Spinal cord (tissue), 9 donors: ENCODE measurements at regions not wholly inside any gene's neighbourhood (a gene's known extent, or its start where the extent isn't known, plus 50 kb on each side); places are given as distances from the start of the nearest gene placed in this dataset.
A peak's percentile ranks its signal among the peaks of the same experiment; 100 is the strongest.
"Not testable (repeated sequence)": the region's sequence is repeated elsewhere in the genome, so short reads cannot be mapped to it uniquely, and the experiment has no call there.

Experiments used
- DNase-seq, 6 donors: peaks; one replicate each; pipeline versions ENCODE4 v3.0.0 to v3.0.0-alpha.2; 2013 to 2015; ENCODE audit warnings: low spot score in 6 of 6, low read depth in 4 of 6
- H3K27ac ChIP-seq: one replicate; pipeline ENCODE4 v1.5.1; 2013; ENCODE audit warnings: low read depth, low read length, control low read depth
- H3K27me3 ChIP-seq: one replicate; pipeline ENCODE4 v1.6.1; 2013; ENCODE audit warnings: low read length; ENCODE audit not compliant: control insufficient read depth, insufficient read depth
- H3K36me3 ChIP-seq: one replicate; pipeline ENCODE4 v1.6.1; 2013; ENCODE audit warnings: low read length; ENCODE audit not compliant: control insufficient read depth, insufficient read depth
- H3K4me1 ChIP-seq: one replicate; pipeline ENCODE4 v1.6.1; 2013; ENCODE audit warnings: low read length; ENCODE audit not compliant: control insufficient read depth, insufficient read depth
- H3K4me3 ChIP-seq: one replicate; pipeline ENCODE4 v1.5.1; 2013; ENCODE audit warnings: low read depth, low read length, control low read depth
- H3K9me3 ChIP-seq: one replicate; pipeline ENCODE4 v1.6.1; 2013; ENCODE audit warnings: low read length; ENCODE audit not compliant: control insufficient read depth, insufficient read depth
- WGBS: methylation state at CpG from one replicate; pipeline ENCODE4 v1.1.5; 2013; ENCODE audit warnings: missing lambda C conversion rate; ENCODE audit not compliant: insufficient coverage; 5-methylcytosine and 5-hydroxymethylcytosine counted together
- donor health status: healthy.

DNA sequence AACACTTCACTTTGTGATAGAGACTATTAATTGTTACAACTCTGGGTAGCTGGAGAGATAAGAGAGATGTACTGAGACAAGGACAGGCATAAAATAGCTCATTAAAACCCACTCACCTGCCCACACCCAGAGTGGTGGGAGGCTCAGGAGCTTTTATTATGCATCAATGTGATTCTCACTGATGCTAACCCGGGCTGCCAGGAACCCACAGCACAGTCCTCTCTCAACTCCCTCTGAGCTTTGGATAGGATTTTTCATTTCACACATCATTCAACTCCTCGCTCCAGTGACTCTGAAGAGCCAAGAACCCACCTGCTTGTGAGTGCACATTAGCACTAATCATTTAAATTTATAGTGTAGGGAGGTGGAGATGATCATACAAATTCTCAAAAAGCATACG is 827.9 kb downstream of the FLRT2 start:
- Histone ChIP-seq H3K27me3 (no peaks in the 10 kb centered on the region), H3K27ac (no peak overlapping the region), H3K4me3 (no peak overlapping the region), H3K9me3 (no peaks in the 10 kb centered on the region), H3K4me1 (no peaks in the 10 kb centered on the region), H3K36me3 (no peaks in the 10 kb centered on the region)
- peak in 1 of 6 donors; percentile 76 for DNase-seq
- 43% methylated on average over 1 of the region's 3 CpGs for WGBS

DNA sequence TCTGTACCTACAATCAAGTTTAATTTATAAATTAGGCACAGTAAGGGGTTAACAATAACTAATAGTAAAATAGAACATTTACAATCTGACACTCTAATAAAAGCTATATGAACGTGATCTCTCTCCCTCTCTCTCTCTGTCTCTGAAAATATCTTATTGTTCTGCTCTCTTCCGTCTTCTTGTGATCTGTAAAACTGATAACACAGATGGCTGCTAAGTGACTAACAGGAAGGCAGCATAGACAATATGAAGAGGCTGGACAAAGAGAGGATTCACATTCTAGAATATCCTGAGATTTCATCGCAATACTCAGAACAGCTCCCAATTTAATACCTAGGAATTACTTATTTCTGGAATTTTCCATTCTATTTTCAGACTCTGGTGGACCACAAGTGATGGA is 827.2 kb downstream of the FLRT2 start:
- Histone ChIP-seq H3K4me3 (no peak overlapping the region), H3K9me3 (no peaks in the 10 kb centered on the region), H3K27me3 (no peaks in the 10 kb centered on the region), H3K27ac (no peak overlapping the region), H3K36me3 (no peaks in the 10 kb centered on the region), H3K4me1 (no peaks in the 10 kb centered on the region)
- no peak for DNase-seq
- WGBS: no CpG with 5 or more reads among the region's 3 CpGs

DNA sequence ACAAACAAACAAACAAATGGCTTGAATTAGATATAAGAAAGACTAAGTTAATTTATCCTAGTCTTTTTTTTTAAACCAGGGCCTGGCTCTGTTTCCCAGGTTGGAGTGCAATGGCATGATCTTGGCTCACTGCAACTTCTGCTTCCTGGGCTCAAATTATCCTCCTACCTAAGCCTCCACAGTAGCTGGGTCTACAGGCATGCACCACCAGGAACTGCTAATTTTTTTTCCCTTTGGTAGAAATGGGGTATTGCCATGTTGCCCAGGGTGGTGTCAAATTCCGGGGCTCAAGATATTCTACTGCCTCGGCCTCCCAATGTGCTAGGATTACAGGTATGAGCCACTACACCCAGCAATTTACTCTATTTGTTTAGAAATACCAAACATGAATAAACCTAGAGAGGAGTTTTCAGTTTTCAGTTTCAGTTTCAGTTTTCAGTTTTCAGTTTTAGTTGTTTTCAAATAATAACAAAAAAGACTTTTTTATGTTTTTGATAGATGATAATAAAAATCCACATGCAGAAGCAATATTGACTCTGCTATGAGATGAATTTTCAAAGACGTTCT is 817.0 kb downstream of the FLRT2 start:
- H3K36me3 ChIP-seq: no peaks in the 10 kb centered on the region
- no peaks in the 10 kb centered on the region for H3K27me3 ChIP-seq
- no peaks in the 10 kb centered on the region for H3K4me1 ChIP-seq
- H3K4me3 ChIP-seq: no peak overlapping the region
- H3K9me3 ChIP-seq: no peaks in the 10 kb centered on the region
- DNase-seq: no peak
- WGBS: 100% methylated on average over 1 of the region's 3 CpGs
- no peak overlapping the region for H3K27ac ChIP-seq

DNA sequence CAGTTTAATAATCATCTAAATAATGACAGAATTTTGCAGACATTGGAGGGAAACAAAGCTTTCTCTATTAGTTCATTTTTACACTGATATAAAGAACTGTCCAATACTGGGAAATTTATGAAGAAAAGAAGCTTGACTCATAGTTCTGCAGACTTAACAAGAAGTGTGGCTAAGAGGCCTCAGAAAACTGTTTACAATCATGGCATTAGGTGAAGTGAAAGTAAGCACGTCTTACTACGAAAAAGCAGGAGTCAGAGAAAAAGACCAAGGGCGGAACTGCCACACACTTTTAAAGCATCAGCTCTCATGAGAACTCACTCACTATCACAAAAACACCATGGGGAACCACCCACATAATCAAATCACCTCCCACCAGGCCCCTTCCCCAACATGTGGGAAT is 804.4 kb downstream of the FLRT2 start:
- H3K9me3 ChIP-seq: no peaks in the 10 kb centered on the region
- H3K36me3 ChIP-seq: no peaks in the 10 kb centered on the region
- no CpG with 5 or more reads among the region's 3 CpGs for WGBS
- H3K27me3 ChIP-seq: no peaks in the 10 kb centered on the region
- no peak overlapping the region for H3K4me3 ChIP-seq
- no peak for DNase-seq
- no peaks in the 10 kb centered on the region for H3K4me1 ChIP-seq
- H3K27ac ChIP-seq: no peak overlapping the region

DNA sequence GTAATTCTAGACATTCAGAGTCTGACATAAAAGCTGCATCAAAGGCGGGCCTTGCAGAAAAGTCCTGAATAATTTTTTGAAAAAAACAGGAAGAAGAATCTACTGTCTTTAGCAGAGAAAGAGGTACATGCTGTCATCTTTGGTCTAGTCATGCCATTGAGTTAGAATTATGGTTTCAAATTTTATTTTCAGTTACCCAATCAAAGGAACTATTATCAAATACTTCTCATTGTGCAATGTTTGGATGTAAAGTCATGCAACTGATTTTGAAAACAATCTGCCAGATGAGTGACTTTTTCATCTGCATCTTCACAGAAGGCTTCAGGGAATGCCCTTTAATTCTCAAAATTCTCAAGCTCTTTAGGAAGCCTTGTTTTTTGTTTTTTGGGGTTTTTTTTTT is 803.5 kb downstream of the FLRT2 start:
- WGBS: 71% methylated on average over 1 of the region's 1 CpG
- no peak for DNase-seq
- no peaks in the 10 kb centered on the region for H3K9me3 ChIP-seq

DNA sequence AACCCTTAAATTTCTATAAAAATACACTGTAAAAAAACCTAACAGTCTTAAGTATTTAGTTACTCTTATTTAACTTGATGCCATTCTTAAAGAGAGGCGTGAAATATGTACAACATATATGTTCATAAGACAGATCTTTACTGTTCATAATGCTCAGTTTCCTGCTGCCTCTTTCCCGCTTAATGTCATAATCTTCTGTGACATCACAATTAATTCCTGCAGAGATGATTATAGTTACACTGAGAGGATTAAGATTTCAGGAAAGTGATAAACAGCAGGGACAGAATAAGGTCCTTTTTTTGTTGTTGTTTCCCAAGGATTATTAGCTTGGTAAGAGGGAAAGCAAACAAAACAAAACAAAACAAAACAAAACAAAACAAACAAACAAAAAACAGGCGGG is 801.4 kb downstream of the FLRT2 start:
- DNase-seq: peak in 1 of 6 donors; percentile 57
- no CpG with 5 or more reads among the region's 3 CpGs for WGBS
- Histone ChIP-seq H3K27ac (no peak overlapping the region), H3K4me3 (no peak overlapping the region), H3K36me3 (no peaks in the 10 kb centered on the region), H3K4me1 (no peaks in the 10 kb centered on the region), H3K9me3 (no peaks in the 10 kb centered on the region), H3K27me3 (no peaks in the 10 kb centered on the region)

More for the DNA sequence above, 803.5 kb downstream of the FLRT2 start:
- Histone ChIP-seq H3K4me3 (no peak overlapping the region), H3K27ac (no peak overlapping the region), H3K27me3 (no peaks in the 10 kb centered on the region), H3K4me1 (no peaks in the 10 kb centered on the region), H3K36me3 (no peaks in the 10 kb centered on the region)

DNA sequence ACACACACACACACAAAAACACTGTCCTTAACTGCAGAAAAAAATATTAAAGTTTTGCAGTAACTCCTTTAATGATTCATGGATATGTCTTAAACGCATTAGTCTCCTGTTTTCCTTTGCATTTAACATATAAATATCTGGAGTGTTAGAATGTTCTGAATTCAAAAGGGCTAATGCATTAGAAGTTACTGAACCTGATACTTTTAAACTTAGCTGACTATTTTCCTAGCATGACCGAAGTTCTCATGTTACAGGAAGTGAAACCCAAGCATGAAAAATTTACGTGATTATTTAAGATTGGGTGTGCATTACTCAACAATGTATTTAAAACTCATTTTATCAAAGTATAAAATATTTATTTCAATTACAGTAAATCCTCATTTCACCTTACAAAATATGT is 791.2 kb downstream of the FLRT2 start:
- H3K4me1 ChIP-seq: no peaks in the 10 kb centered on the region
- H3K36me3 ChIP-seq: no peaks in the 10 kb centered on the region
- no peak overlapping the region for H3K4me3 ChIP-seq
- DNase-seq: no peak
- no peak overlapping the region for H3K27ac ChIP-seq
- no peaks in the 10 kb centered on the region for H3K9me3 ChIP-seq
- no CpG with 5 or more reads among the region's 3 CpGs for WGBS
- H3K27me3 ChIP-seq: no peaks in the 10 kb centered on the region

DNA sequence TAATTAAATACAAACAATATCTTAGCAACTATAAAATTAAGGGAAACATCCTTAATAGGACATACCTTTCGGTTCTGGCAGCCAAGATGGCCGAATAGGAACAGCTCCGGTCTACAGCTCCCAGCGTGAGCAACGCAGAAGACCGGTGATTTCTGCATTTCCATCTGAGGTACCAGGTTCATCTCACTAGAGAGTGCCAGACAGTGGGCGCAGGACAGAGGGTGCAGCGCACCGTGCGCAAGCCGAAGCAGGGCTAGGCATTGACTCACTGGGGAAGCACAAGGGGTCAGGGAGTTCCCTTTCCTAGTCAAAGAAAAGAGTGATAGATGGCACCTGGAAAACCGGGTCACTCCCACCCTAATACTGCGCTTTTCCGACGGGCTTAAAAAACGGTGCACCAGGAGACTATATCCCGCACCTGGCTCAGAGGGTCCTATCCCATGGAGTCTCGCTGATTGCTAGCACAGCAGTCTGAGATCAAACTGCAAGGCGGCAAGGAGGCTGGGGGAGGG is 782.3 kb downstream of the FLRT2 start:
- H3K27me3 ChIP-seq, H3K4me3 ChIP-seq, DNase-seq, H3K4me1 ChIP-seq, H3K27ac ChIP-seq, H3K9me3 ChIP-seq, H3K36me3 ChIP-seq: not testable (repeated sequence)
- WGBS: 97% methylated on average over 18 of the region's 19 CpGs

DNA sequence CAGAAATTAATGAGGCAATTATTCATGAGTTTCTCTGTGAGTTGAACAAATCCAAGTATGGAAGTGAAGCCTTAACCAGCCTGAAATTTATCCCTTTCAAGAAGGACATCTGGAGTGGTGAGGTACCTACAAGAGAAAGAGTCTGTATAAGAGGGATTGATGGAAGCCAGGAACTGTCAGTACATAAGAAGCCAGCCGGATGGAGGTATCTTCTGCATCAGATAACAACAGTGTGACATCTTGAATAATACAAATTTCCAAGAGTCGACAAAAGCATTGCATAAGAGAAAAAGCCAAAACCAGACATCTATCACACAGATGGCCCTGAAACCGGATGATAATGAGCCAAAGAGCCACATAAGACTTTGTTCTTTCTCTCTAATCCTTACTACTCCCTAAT is 781.2 kb downstream of the FLRT2 start:
- DNase-seq: no peak
- no peak overlapping the region for H3K4me3 ChIP-seq
- H3K36me3 ChIP-seq: no peaks in the 10 kb centered on the region
- H3K4me1 ChIP-seq: no peaks in the 10 kb centered on the region
- peaks cover 2% of the 10 kb centered on the region for H3K9me3 ChIP-seq
- no peaks in the 10 kb centered on the region for H3K27me3 ChIP-seq
- WGBS: 80% methylated on average over 1 of the region's 3 CpGs
- no peak overlapping the region for H3K27ac ChIP-seq

DNA sequence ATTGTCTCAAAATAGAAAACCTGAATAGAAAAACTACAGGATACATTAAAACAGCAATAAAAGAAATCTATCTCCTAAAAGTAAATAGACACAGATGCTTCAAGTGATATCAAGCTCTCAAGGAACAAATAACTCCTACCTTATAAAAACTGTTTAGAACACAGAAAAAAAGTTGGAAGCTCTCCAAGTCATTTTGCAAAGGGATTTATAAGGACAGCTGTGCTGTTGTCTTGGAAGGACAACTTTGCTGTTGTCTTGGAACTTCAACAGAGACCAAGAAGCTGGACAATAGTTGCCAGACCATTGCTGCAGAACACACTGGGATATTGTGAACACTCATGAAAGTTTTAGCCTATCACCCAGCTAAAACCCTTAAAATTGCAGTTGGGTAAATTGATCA is 780.7 kb downstream of the FLRT2 start:
- Histone ChIP-seq H3K27ac (no peak overlapping the region), H3K27me3 (no peaks in the 10 kb centered on the region), H3K36me3 (no peaks in the 10 kb centered on the region), H3K4me3 (no peak overlapping the region), H3K9me3 (peaks cover 2% of the 10 kb centered on the region), H3K4me1 (no peaks in the 10 kb centered on the region)
- peak in 1 of 6 donors; percentile 12 for DNase-seq
